Astrocyte of the cerebellum (primary cell): ENCODE measurements at regions not wholly inside any gene's neighbourhood (a gene's known extent, or its start where the extent isn't known, plus 50 kb on each side); places are given as distances from the start of the nearest gene placed in this dataset.

Experiments
- DNase-seq: peaks from one replicate; pipeline ENCODE4 v3.0.0-alpha.2; 2011; ENCODE audit warnings: low read depth
- H3K4me3 ChIP-seq: 2 replicates; pipeline ENCODE4 v1.5.1; 2011; ENCODE audit warnings: mild to moderate bottlenecking, low read depth, low read length, moderate library complexity
- in situ Hi-C: cut with HindIII; loops from 2 replicates; pipeline ENCODE4 v1.10.0; 2017; ENCODE audit warnings: low sequenced_read_pairs
- TF ChIP-seq, protein P1 (sequence below): IDR thresholded peaks from 2 replicates; pipeline ENCODE4 v1.5.1; 2012; ENCODE audit warnings: low read length, low read depth, moderate library complexity, mild to moderate bottlenecking; ENCODE audit errors: missing control alignments

DNA sequence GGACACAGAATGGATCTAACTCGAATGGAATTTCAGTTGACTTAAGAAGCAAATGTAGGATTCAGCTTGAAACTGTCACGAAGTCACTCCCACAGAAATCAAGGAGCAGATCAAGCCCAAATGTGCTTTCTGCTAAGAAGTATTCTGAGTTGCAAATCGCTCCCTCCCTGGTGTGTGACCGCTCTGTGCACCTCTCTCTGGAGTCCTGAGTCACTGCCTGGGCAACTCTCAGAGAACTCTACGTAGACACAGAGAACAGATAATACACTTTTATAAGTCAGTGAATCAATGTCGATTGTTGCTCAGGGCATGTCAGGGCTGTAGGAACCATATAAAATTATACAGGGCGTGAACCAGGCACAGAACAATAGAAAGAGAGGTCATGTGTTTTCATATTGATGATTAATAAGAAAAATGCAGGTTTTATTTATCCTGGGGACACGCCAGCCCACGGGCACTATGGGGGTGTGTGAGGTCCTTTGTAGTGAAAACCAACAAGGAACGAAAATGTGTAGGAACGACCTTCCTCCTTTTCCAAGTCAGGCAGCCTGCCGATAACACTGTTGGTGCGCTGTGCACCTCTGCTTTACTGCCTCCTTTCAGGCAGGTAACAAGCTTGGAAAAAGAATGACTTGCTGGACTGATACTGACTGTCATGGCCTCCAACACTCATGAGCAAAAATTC lies 248.1 kb upstream of the FOXQ1 start:
- TF ChIP-seq, protein P1, sequence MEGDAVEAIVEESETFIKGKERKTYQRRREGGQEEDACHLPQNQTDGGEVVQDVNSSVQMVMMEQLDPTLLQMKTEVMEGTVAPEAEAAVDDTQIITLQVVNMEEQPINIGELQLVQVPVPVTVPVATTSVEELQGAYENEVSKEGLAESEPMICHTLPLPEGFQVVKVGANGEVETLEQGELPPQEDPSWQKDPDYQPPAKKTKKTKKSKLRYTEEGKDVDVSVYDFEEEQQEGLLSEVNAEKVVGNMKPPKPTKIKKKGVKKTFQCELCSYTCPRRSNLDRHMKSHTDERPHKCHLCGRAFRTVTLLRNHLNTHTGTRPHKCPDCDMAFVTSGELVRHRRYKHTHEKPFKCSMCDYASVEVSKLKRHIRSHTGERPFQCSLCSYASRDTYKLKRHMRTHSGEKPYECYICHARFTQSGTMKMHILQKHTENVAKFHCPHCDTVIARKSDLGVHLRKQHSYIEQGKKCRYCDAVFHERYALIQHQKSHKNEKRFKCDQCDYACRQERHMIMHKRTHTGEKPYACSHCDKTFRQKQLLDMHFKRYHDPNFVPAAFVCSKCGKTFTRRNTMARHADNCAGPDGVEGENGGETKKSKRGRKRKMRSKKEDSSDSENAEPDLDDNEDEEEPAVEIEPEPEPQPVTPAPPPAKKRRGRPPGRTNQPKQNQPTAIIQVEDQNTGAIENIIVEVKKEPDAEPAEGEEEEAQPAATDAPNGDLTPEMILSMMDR = no peak
- no peak for DNase-seq
- in situ Hi-C loops = no loop called here

DNA sequence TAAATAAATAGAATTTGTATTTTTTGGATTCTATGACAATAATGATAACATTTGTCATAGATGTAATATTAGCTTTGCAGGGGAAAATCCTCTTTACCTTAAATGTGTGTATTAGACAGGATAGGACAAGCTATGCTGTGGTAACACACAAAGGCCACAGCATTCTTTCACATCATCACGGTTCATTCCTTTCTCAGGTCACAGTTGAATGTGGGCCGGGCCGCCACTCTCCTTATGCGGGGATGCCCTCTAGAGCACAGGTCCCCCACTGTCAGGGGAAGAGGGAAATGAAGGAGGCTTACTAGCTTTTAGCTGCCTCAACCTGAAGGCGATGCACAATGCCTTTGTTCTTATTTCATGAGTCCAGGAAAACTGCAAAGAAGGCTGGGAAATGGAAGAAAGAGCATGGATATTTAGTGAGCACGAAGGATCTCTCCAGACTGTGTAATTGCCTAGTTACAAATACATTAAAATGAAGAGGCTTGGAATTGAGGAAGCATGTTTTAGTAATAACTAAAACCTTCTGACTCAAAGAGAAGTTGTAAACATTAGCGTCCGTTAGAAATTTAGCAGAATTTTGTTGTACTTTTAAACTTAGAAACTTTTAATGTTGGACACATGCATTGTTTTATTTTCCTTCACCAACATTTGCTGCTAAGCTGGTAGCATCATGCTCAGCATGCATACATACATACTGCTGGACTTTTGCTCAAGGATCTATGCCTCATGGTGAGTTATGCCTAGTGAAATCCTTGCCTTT lies 248.9 kb upstream of the FOXQ1 start:
- in situ Hi-C loops = no loop called here
- DNase-seq = no peak
- H3K4me3 ChIP-seq = no peak overlapping the region
- TF ChIP-seq, protein P1 = no peak

More for the DNA sequence above, 248.1 kb upstream of the FOXQ1 start:
- no peak overlapping the region for H3K4me3 ChIP-seq

DNA sequence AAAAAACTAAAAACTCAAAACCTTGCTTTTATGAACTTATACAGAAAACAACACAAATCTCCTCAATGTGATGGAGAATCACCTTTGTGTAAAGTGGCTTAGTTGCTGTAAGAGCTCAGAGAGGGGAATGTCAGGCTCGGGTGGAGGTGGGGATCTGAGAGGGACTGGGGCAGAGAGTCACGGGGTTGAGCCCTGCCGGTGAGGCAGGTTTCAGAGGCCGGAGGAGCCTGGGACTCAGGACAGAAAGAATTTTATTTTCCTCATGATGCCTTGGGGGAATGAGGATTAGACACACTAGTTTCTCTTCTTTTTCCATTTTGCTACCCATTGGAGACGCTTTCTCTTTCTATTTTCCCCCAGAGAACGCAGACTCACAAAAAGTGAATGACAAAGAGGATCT lies 252.3 kb upstream of the FOXQ1 start:
- no peak overlapping the region for H3K4me3 ChIP-seq
- no peak for DNase-seq
- in situ Hi-C loops = no loop called here
- TF ChIP-seq, protein P1 = no peak

DNA sequence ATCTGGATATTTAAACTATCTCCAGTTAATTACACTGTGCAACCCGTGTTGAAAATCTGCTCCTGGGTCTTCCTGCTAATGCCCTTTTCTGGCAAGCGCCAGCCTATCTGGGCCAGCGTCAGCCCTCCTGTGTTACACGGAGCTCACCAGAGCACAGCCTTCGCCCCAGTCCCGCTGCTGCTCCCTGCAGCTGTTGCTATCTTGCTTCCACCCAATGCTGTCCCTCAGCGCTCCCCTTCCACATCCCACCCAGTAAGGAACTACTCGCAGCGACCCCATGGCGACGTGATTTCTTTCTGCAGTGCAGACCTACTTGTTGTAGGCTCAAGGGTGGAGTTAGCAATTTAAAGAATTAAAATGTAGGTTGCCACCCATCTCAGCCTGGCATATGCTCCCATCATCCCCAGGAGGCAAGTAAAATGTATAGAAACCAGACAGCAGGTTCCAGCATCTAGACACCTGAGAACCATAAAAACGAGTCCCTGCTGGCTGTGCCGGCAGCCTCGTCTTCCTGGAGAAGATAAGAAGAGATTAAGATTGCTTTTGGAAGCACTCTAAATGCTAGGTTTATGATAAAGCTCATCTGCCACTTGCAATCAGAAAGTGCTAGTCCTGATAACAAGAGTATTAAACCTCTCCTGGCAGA lies 254.3 kb upstream of the FOXQ1 start:
- TF ChIP-seq, protein P1 = no peak
- DNase-seq = no peak
- in situ Hi-C loops = no loop called here
- no peak overlapping the region for H3K4me3 ChIP-seq

DNA sequence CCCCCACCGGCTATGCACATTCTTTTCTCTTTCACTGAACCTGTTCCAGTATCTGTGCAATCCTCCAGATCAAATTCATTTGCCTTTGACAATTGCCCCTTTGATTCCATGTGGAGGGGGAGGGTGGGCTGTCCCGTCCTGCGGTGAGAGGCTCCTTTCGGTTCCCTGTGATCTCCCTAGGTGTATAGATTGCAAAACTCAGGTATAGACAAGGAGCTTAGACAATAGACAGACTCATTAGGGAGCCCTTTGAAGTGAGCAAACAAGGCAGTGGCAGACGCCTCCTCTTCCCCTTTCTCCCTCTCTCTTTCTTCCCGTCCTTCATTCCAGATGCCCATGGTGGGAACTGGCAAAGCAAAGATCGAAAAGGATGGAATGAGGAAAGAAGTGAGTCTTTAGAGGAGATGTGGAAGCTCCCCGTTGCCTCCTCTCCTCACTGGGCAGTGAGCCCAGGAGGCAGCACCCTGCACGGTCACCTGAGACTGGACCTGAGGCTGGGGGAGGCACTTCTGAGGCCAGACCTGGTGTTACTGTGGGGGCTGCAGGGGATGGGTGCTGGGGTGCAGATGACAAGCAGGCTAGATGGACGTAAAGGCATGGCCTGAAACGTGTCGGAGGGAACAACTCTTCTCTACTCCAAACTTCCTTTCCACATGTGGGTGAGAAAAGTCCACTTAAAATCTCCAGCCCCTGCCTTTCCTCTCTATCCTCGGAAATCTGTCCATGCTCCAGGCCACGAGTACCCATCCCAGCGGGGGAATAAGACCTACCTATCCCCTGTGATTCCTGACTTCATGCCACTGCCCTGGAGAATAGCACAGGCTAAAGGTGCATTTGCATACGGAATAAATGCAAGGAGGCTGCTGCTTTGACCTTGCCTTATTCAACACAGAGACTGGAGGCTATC lies 256.6 kb upstream of the FOXQ1 start:
- DNase-seq = no peak
- H3K4me3 ChIP-seq = no peak overlapping the region
- in situ Hi-C loops = no loop called here
- TF ChIP-seq, protein P1 = no peak

DNA sequence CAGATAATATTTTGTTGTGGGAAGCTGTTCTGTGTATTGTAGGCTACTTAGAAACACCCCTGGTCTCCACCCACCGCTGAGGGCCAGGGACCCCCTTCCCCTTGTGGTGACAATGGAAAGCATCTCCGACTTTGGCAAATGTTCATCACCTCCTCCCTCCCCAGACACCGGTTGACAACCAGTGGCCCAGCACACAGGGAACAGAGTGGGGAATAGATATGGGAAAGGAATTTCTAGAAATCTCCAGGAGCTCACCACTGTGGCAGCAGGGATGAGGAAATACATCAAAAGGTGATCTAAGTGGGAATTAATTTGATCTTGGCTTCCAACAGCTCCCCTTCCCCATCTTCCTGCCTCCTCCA lies 257.3 kb upstream of the FOXQ1 start:
- no peak overlapping the region for H3K4me3 ChIP-seq
- TF ChIP-seq, protein P1 = no peak
- DNase-seq = no peak
- in situ Hi-C loops = no loop called here
